HepG2 (cell line): ENCODE measurements at regions not wholly inside any gene's neighbourhood (a gene's known extent, or its start where the extent isn't known, plus 50 kb on each side); places are given as distances from the start of the nearest gene placed in this dataset.

ENCODE experiments used
- ATAC-seq: fragments of 200-7000 bp; cut with Tn5 transposase; 3 replicates; pipeline ENCODE4 v1.9.1; 2020; ENCODE audit warnings: mild to moderate bottlenecking, moderate library complexity
- BruUV-seq: library from RNA; stranded (reverse); fragments of 400-500 nt; replicated peaks from 2 replicates; lab custom pipeline; 2021; lab: Mats Ljungman, UMichigan
- CTCF ChIA-PET: fragments of 300-600 bp; formaldehyde crosslinking; extraction: SDS; loops from one replicate; lab custom pipeline; 2021; ENCODE audit warnings: low total read pairs, inconsistent platforms, low intra/inter-chr PET ratio; lab: Yijun Ruan, JAX
- POLR2A ChIA-PET: fragments of 350-600 bp; sonication (Branson Sonifier 250); formaldehyde crosslinking; loops from one replicate; lab custom pipeline; 2020; ENCODE audit warnings: antibody characterized with exemption, inconsistent platforms; lab: Yijun Ruan, JAX
- DNase-seq: peaks from one replicate; pipeline ENCODE4 v3.0.0-alpha.2; 2015; ENCODE audit warnings: low spot score
- FAIRE-seq: peaks from 3 replicates; lab custom pipeline; 2011; peaks lifted over from hg19 to GRCh38; lab: Jason Lieb, UNC
- H2AFZ ChIP-seq: one replicate; pipeline ENCODE4 v1.6.1; 2011; ENCODE audit warnings: low read length, inconsistent platforms
- H3K27ac ChIP-seq: fragments of 300-600 bp; 3 replicates; pipeline ENCODE4 v1.8.0; 2011; ENCODE audit warnings: mixed run types, mild to moderate bottlenecking, mixed read lengths, low read length, inconsistent platforms; ENCODE audit not compliant: insufficient read depth; ENCODE audit errors: extremely low read length
- H3K27me3 ChIP-seq, 2 experiments: fragments of 200-600 bp in 1 of 2; 2 replicates in 1 of 2; 3 replicates in 1 of 2; pipeline versions ENCODE4 v1.6.0 to v1.8.0; 2011; ENCODE audit warnings: low read length in 2 of 2, mild to moderate bottlenecking in 2 of 2, moderate library complexity in 2 of 2, inconsistent platforms in 1 of 2; ENCODE audit not compliant: insufficient read depth in 2 of 2, control insufficient read depth in 1 of 2
- H3K36me3 ChIP-seq, 2 experiments: fragments of 200-600 bp in 1 of 2; replicated peaks in 1 of 2; 2 replicates in 1 of 2; 3 replicates in 1 of 2; pipeline versions ENCODE4 v1.5.1 to v1.8.0; 2011; ENCODE audit warnings: low read length in 2 of 2, inconsistent platforms in 1 of 2; ENCODE audit not compliant: insufficient read depth in 2 of 2, control insufficient read depth in 1 of 2
- H3K4me1 ChIP-seq: 2 replicates; pipeline ENCODE4 v1.5.1; 2012; ENCODE audit warnings: low read length, inconsistent platforms; ENCODE audit not compliant: insufficient read depth
- H3K4me2 ChIP-seq: 2 replicates; pipeline ENCODE4 v1.6.0; 2011; ENCODE audit warnings: low read depth, low read length, inconsistent platforms
- H3K4me3 ChIP-seq, 3 experiments: fragments of 200-600 bp in 1 of 3; sonication (generic), shearing (Covaris generic) in 1 of 3; replicated peaks in 1 of 3; 2 replicates each; pipeline ENCODE4 v1.5.1; 2011 to 2016; ENCODE audit warnings: low read length in 3 of 3, inconsistent platforms in 2 of 3, low read depth in 2 of 3, mild to moderate bottlenecking in 2 of 3, control low read depth in 1 of 3, mixed read lengths in 1 of 3; ENCODE audit not compliant: insufficient read depth in 1 of 3
- H3K79me2 ChIP-seq: one replicate; pipeline ENCODE4 v1.6.1; 2011; ENCODE audit warnings: low read length, inconsistent platforms; ENCODE audit not compliant: insufficient read depth
- H3K9ac ChIP-seq: 2 replicates; pipeline ENCODE4 v1.6.0; 2011; ENCODE audit warnings: mild to moderate bottlenecking, low read depth, low read length, inconsistent platforms; ENCODE audit not compliant: insufficient read depth
- H3K9me3 ChIP-seq: 2 replicates; pipeline ENCODE4 v1.5.1; 2012; ENCODE audit warnings: mild to moderate bottlenecking, low read length
- H4K20me1 ChIP-seq: 2 replicates; pipeline ENCODE4 v1.6.0; 2011; ENCODE audit warnings: inconsistent platforms, mild to moderate bottlenecking, low read length, moderate library complexity; ENCODE audit not compliant: insufficient read depth
- MLXIP ChIP-seq: sonication (generic); formaldehyde crosslinking; IDR thresholded peaks from 2 replicates; pipeline ENCODE4 v1.9.0; 2021; ENCODE audit warnings: missing genetic modification reagents, borderline replicate concordance
- NFYC ChIP-seq: IDR thresholded peaks from 2 replicates; pipeline ENCODE4 v1.6.1; 2016; ENCODE audit warnings: missing genetic modification reagents, missing compliant biosample characterization
- PLSCR1 ChIP-seq: sonication (generic); formaldehyde crosslinking; IDR thresholded peaks from 2 replicates; pipeline ENCODE4 v1.5.0; 2020; ENCODE audit warnings: missing genetic modification reagents, mild to moderate bottlenecking, borderline replicate concordance
- WGBS: methylation state at CpG from one replicate; pipeline ENCODE4 v1.1.6; 2017; ENCODE audit warnings: low lambda C conversion rate; 5-methylcytosine and 5-hydroxymethylcytosine counted together
- in situ Hi-C: cut with HindIII; loops from 2 replicates; pipeline ENCODE4 v1.10.0; 2017; ENCODE audit warnings: low pct_unique_long_range_greater_than_20kb; ENCODE audit not compliant: extremely low pct_ligation_motif_present
- intact Hi-C: fragments of 100-400 bp; cut with micrococcal nuclease; formaldehyde crosslinking; loops from one replicate; pipeline ENCODE4 v1.10.0; 2022; ENCODE audit not compliant: unreplicated experiment

- no peak for TF ChIP-seq PLSCR1 (CRISPR knock-in tag)
- TF ChIP-seq NFYC (CRISPR knock-in tag), result no peak
These were observed 52.8 kb upstream of the CITED2 start (continued) for GRCh38 chr6:139427199-139427598.

GRCh38 chr6:139426795-139427194 is 52.3 kb upstream of the CITED2 start:
- TF ChIP-seq MLXIP (CRISPR knock-in tag), result no peak
- TF ChIP-seq, all 625 proteins: peak for 0
- H3K4me3 ChIP-seq, result no peak overlapping the region
- H4K20me1 ChIP-seq, result no peaks in the 10 kb centered on the region
- no peaks in the 10 kb centered on the region for H3K79me2 ChIP-seq
- H3K4me1 ChIP-seq, result peaks cover 8% of the 10 kb centered on the region
- in situ Hi-C loops, result no loop called here
- H3K27ac ChIP-seq, result no peak overlapping the region
- H3K36me3 ChIP-seq, result no peaks in the 10 kb centered on the region
- no peak overlapping the region for H2AFZ ChIP-seq
- H3K9me3 ChIP-seq, result peaks cover 6% of the 10 kb centered on the region; the same call in 1 of the 2 replicates
- WGBS, result 55% methylated on average over 9 of the region's 9 CpGs
- H3K4me2 ChIP-seq, result no peak overlapping the region
- intact Hi-C loops, result no loop called here
- ChIA-PET CTCF (no interaction called here), POLR2A (no interaction called here)
- ATAC-seq (no peak), FAIRE-seq (no peak), DNase-seq (no peak)
- no peak overlapping the region for H3K9ac ChIP-seq
- no TSS peak for BruUV-seq
- peaks cover 0 to 2% of the 10 kb centered on the region in 2 experiments; a peak in 1 of 5 replicates for H3K27me3 ChIP-seq
